Pancreas (tissue), 10 donors: ENCODE measurements at regions not wholly inside any gene's neighbourhood (a gene's known extent, or its start where the extent isn't known, plus 50 kb on each side); places are given as distances from the start of the nearest gene placed in this dataset.

Experiments used
- ATAC-seq, 4 donors: fragments of 200-7000 bp; cut with Tn5 transposase; one replicate each; pipeline versions ENCODE4 v1.8.0 to v1.9.1; 2020; ENCODE audit warnings: mild to moderate bottlenecking in 4 of 4, moderate library complexity in 4 of 4
- DNase-seq, 6 donors: peaks; one replicate each; pipeline ENCODE4 v3.0.0-alpha.2; 2020
- FAIRE-seq: peaks from 2 replicates; lab custom pipeline; 2012; peaks lifted over from hg19 to GRCh38; lab: Jason Lieb, UNC
- H3K27ac ChIP-seq, 4 donors: fragments of 200-600 bp; sonication (generic); 1 replicate in 3 of 4; 2 replicates in 1 of 4; pipeline versions ENCODE4 v1.5.0 to v1.8.0; 2020
- H3K27me3 ChIP-seq, 4 donors: fragments of 200-600 bp; one replicate each; pipeline ENCODE4 v1.8.0; 2021
- H3K36me3 ChIP-seq, 3 donors: fragments of 200-600 bp; sonication (generic) in 1 of 3; one replicate each; pipeline versions ENCODE4 v1.5.0 to v1.8.0; 2020 to 2021
- H3K4me1 ChIP-seq, 3 donors: fragments of 200-600 bp; one replicate each; pipeline ENCODE4 v1.8.0; 2021
- H3K4me3 ChIP-seq, 4 donors: fragments of 200-600 bp; sonication (generic) in 2 of 4; one replicate each; pipeline versions ENCODE4 v1.5.0 to v1.8.0; 2020 to 2021
- H3K9me3 ChIP-seq, 4 donors: fragments of 200-600 bp; one replicate each; pipeline ENCODE4 v1.8.0; 2021
- CTCF ChIP-seq, 4 donors: fragments of 200-600 bp; sonication (generic) in 3 of 4; IDR thresholded peaks; one replicate each; pipeline versions ENCODE4 v1.5.0 to v1.8.0; 2021; ENCODE audit warnings: antibody characterized with exemption in 4 of 4
- WGBS, 2 donors: extraction: QIAGEN DNeasy Blood & Tissue Kit; methylation state at CpG; one replicate each; pipeline ENCODE4 v1.1.7; 2013; 5-methylcytosine and 5-hydroxymethylcytosine counted together
- intact Hi-C, 3 donors: fragments of 100-400 bp; cut with DNase I; formaldehyde crosslinking; loops; one replicate each; pipeline versions ENCODE4 v1.11.1 to v1.14.2; 2022
- donor health status: healthy with polysubstance abuse.
- donor health status: DM: no; HTN: no; CAD: no; lungs with moderate emphysema.
- donor health status: DM: no; HTN: no; CAD: no.
- donor health status: control.
- donor health status: control.
- donor health status: Bipolar disorder and iron deficiency.
- donor health status: DM: yes; HTN: yes; CAD: no.
- donor health status: DM: no; HTN: no; CAD: no.
- donor health status: DM: no; HTN: no; CAD: no.
- donor health status: DM: yes; HTN: yes; CAD: no.

GRCh38 chr6:15913573-15913972, 215.3 kb upstream of the MYLIP start:
- no peaks in the 10 kb centered on the region for H3K27me3 ChIP-seq
- DNase-seq (no peak), ATAC-seq (no peak), FAIRE-seq (no peak)
- intact Hi-C loops = no loop called here
- no peaks in the 10 kb centered on the region for H3K36me3 ChIP-seq
- no peak overlapping the region for H3K4me3 ChIP-seq
- TF ChIP-seq CTCF (IDR thresholded peaks at IDR 0.05) = no peak
- H3K27ac ChIP-seq = no peak overlapping the region
- no peaks in the 10 kb centered on the region for H3K4me1 ChIP-seq
- 95 to 100% methylated on average over 2 of the region's 2 CpGs for WGBS, 2 donors
- H3K9me3 ChIP-seq = no peaks in the 10 kb centered on the region

GRCh38 chr6:15912505-15913400, 216.1 kb upstream of the MYLIP start:
- intact Hi-C loops = no loop called here

GRCh38 chr6:15911753-15912504, 217.0 kb upstream of the MYLIP start:
- Histone ChIP-seq H3K36me3 (no peaks in the 10 kb centered on the region), H3K9me3 (no peaks in the 10 kb centered on the region), H3K27me3 (no peaks in the 10 kb centered on the region), H3K27ac (no peak overlapping the region), H3K4me1 (no peaks in the 10 kb centered on the region), H3K4me3 (no peak overlapping the region)
- no peak for ATAC-seq
- DNase-seq = no peak
- TF ChIP-seq CTCF (IDR thresholded peaks at IDR 0.05) = no peak
- intact Hi-C loops = no loop called here
- WGBS, 2 donors = 82 to 92% methylated on average over 6 of the region's 6 CpGs
- FAIRE-seq = no peak

More at GRCh38 chr6:15912505-15913400, 216.1 kb upstream of the MYLIP start:
- Histone ChIP-seq H3K4me1 (no peaks in the 10 kb centered on the region), H3K4me3 (no peak overlapping the region), H3K36me3 (no peaks in the 10 kb centered on the region), H3K27ac (no peak overlapping the region), H3K9me3 (no peaks in the 10 kb centered on the region), H3K27me3 (no peaks in the 10 kb centered on the region)
- DNase-seq (no peak), FAIRE-seq (no peak), ATAC-seq (no peak)
- no peak for TF ChIP-seq CTCF (IDR thresholded peaks at IDR 0.05)
- 86 to 87% methylated on average over 9 of the region's 9 CpGs for WGBS, 2 donors

GRCh38 chr6:15909290-15910070, 219.4 kb upstream of the MYLIP start:
- intact Hi-C loops = no loop called here
- no peak for TF ChIP-seq CTCF (IDR thresholded peaks at IDR 0.05)
- 85 to 90% methylated on average over 10 of the region's 10 CpGs for WGBS, 2 donors
- Histone ChIP-seq H3K4me1 (no peaks in the 10 kb centered on the region), H3K27ac (no peak overlapping the region), H3K36me3 (no peaks in the 10 kb centered on the region), H3K4me3 (no peak overlapping the region), H3K27me3 (no peaks in the 10 kb centered on the region), H3K9me3 (no peaks in the 10 kb centered on the region)
- DNase-seq (no peak), FAIRE-seq (no peak), ATAC-seq (no peak)
